ENCODE measurements at regions not wholly inside any gene's neighbourhood (a gene's known extent, or its start where the extent isn't known, plus 50 kb on each side); places are given as distances from the start of the nearest gene placed in this dataset.
"Not testable (repeated sequence)": the region's sequence is repeated elsewhere in the genome, so short reads cannot be mapped to it uniquely, and the experiment has no call there.

GRCh38 chr12:84412226-84412625, 500.4 kb downstream of the SLC6A15 start:
- Mint-ChIP-seq H3K9me3 (no peaks in the 10 kb centered on the region), H3K27me3 (ENCODE audit: insufficient read depth) (no peaks in the 10 kb centered on the region), H3K4me1 (ENCODE audit: low read depth) (no peaks in the 10 kb centered on the region), H3K27ac (no peak overlapping the region), H3K4me3 (no peak overlapping the region), H3K36me3 (ENCODE audit: low read depth) (no peaks in the 10 kb centered on the region)
- no peak for DNase-seq (ENCODE audit: low spot score)
- intact Hi-C loops (cut with micrococcal nuclease): no loop called here

GRCh38 chr12:84411031-84411430, 501.6 kb downstream of the SLC6A15 start:
- Mint-ChIP-seq H3K4me3 (no peak overlapping the region), H3K4me1 (ENCODE audit: low read depth) (no peaks in the 10 kb centered on the region), H3K27ac (no peak overlapping the region), H3K36me3 (ENCODE audit: low read depth) (no peaks in the 10 kb centered on the region), H3K9me3 (no peaks in the 10 kb centered on the region), H3K27me3 (ENCODE audit: insufficient read depth) (no peaks in the 10 kb centered on the region)
- no peak for DNase-seq (ENCODE audit: low spot score)
- intact Hi-C loops (cut with micrococcal nuclease): no loop called here

GRCh38 chr12:84408936-84409335, 503.7 kb downstream of the SLC6A15 start:
- H3K36me3 Mint-ChIP-seq (ENCODE audit: low read depth): no peaks in the 10 kb centered on the region
- no peak overlapping the region for H3K4me3 Mint-ChIP-seq
- intact Hi-C loops (cut with micrococcal nuclease): no loop called here
- no peak for DNase-seq (ENCODE audit: low spot score)
- no peaks in the 10 kb centered on the region for H3K9me3 Mint-ChIP-seq
- no peaks in the 10 kb centered on the region for H3K27me3 Mint-ChIP-seq (ENCODE audit: insufficient read depth)
- H3K4me1 Mint-ChIP-seq (ENCODE audit: low read depth): no peaks in the 10 kb centered on the region
- H3K27ac Mint-ChIP-seq: no peak overlapping the region

- intact Hi-C loops (cut with micrococcal nuclease); H3K9me3 Mint-ChIP-seq; H3K36me3 Mint-ChIP-seq (ENCODE audit: low read depth): not testable (repeated sequence)
Measured at GRCh38 chr12:84406720-84407119, 505.9 kb downstream of the SLC6A15 start.

GRCh38 chr12:84397846-84398245, 514.8 kb downstream of the SLC6A15 start:
- intact Hi-C loops (cut with micrococcal nuclease): no loop called here

More at GRCh38 chr12:84406720-84407119, 505.9 kb downstream of the SLC6A15 start:
- not testable (repeated sequence) for H3K27me3 Mint-ChIP-seq (ENCODE audit: insufficient read depth); H3K4me1 Mint-ChIP-seq (ENCODE audit: low read depth); DNase-seq (ENCODE audit: low spot score); H3K27ac Mint-ChIP-seq; H3K4me3 Mint-ChIP-seq

GRCh38 chr12:84397263-84397662, 515.3 kb downstream of the SLC6A15 start:
- no peaks in the 10 kb centered on the region for H3K4me1 Mint-ChIP-seq (ENCODE audit: low read depth)
- no peak overlapping the region for H3K27ac Mint-ChIP-seq
- H3K36me3 Mint-ChIP-seq (ENCODE audit: low read depth): no peaks in the 10 kb centered on the region
- H3K4me3 Mint-ChIP-seq: no peak overlapping the region
- no peaks in the 10 kb centered on the region for H3K27me3 Mint-ChIP-seq (ENCODE audit: insufficient read depth)
- H3K9me3 Mint-ChIP-seq: no peaks in the 10 kb centered on the region
- intact Hi-C loops (cut with micrococcal nuclease): no loop called here
- DNase-seq (ENCODE audit: low spot score): no peak

More at GRCh38 chr12:84397846-84398245, 514.8 kb downstream of the SLC6A15 start:
- Mint-ChIP-seq H3K27ac (no peak overlapping the region), H3K27me3 (ENCODE audit: insufficient read depth) (no peaks in the 10 kb centered on the region), H3K36me3 (ENCODE audit: low read depth) (no peaks in the 10 kb centered on the region), H3K4me3 (no peak overlapping the region), H3K9me3 (no peaks in the 10 kb centered on the region), H3K4me1 (ENCODE audit: low read depth) (no peaks in the 10 kb centered on the region)
- DNase-seq (ENCODE audit: low spot score): no peak

GRCh38 chr12:84391176-84391575, 521.4 kb downstream of the SLC6A15 start:
- intact Hi-C loops (cut with micrococcal nuclease); H3K27me3 Mint-ChIP-seq (ENCODE audit: insufficient read depth); H3K27ac Mint-ChIP-seq; H3K4me3 Mint-ChIP-seq; H3K36me3 Mint-ChIP-seq (ENCODE audit: low read depth); DNase-seq (ENCODE audit: low spot score); H3K9me3 Mint-ChIP-seq; H3K4me1 Mint-ChIP-seq (ENCODE audit: low read depth): not testable (repeated sequence)

- no peak for DNase-seq (ENCODE audit: low spot score)
- H3K27ac Mint-ChIP-seq: no peak overlapping the region
- H3K9me3 Mint-ChIP-seq: peaks cover 12% of the 10 kb centered on the region
- H3K4me1 Mint-ChIP-seq (ENCODE audit: low read depth): no peaks in the 10 kb centered on the region
- intact Hi-C loops (cut with micrococcal nuclease): no loop called here
- H3K36me3 Mint-ChIP-seq (ENCODE audit: low read depth): no peaks in the 10 kb centered on the region
- no peaks in the 10 kb centered on the region for H3K27me3 Mint-ChIP-seq (ENCODE audit: insufficient read depth)
- H3K4me3 Mint-ChIP-seq: no peak overlapping the region
Measured at GRCh38 chr12:84384384-84384783, 528.2 kb downstream of the SLC6A15 start.

- intact Hi-C loops (cut with micrococcal nuclease); H3K4me3 Mint-ChIP-seq; H3K9me3 Mint-ChIP-seq; H3K27ac Mint-ChIP-seq; H3K27me3 Mint-ChIP-seq (ENCODE audit: insufficient read depth); H3K36me3 Mint-ChIP-seq (ENCODE audit: low read depth); DNase-seq (ENCODE audit: low spot score); H3K4me1 Mint-ChIP-seq (ENCODE audit: low read depth): not testable (repeated sequence)
Measured at GRCh38 chr12:84382486-84382885, 530.1 kb downstream of the SLC6A15 start.

GRCh38 chr12:84376320-84376719, 536.3 kb downstream of the SLC6A15 start:
- intact Hi-C loops (cut with micrococcal nuclease): no loop called here
- no peak overlapping the region for H3K4me3 Mint-ChIP-seq
- H3K9me3 Mint-ChIP-seq: no peaks in the 10 kb centered on the region
- no peaks in the 10 kb centered on the region for H3K27me3 Mint-ChIP-seq (ENCODE audit: insufficient read depth)
- H3K36me3 Mint-ChIP-seq (ENCODE audit: low read depth): no peaks in the 10 kb centered on the region
- no peak overlapping the region for H3K27ac Mint-ChIP-seq
- DNase-seq (ENCODE audit: low spot score): no peak
- no peaks in the 10 kb centered on the region for H3K4me1 Mint-ChIP-seq (ENCODE audit: low read depth)

- Mint-ChIP-seq H3K4me1 (ENCODE audit: low read depth) (no peaks in the 10 kb centered on the region), H3K36me3 (ENCODE audit: low read depth) (no peaks in the 10 kb centered on the region), H3K4me3 (no peak overlapping the region), H3K27me3 (ENCODE audit: insufficient read depth) (no peaks in the 10 kb centered on the region), H3K9me3 (no peaks in the 10 kb centered on the region), H3K27ac (no peak overlapping the region)
- no peak for DNase-seq (ENCODE audit: low spot score)
- intact Hi-C loops (cut with micrococcal nuclease): no loop called here
Measured at GRCh38 chr12:84375449-84376170, 537.0 kb downstream of the SLC6A15 start.

GRCh38 chr12:84362552-84362897, 550.1 kb downstream of the SLC6A15 start:
- H3K27ac Mint-ChIP-seq: no peak overlapping the region
- intact Hi-C loops (cut with micrococcal nuclease): no loop called here
- no peak for DNase-seq (ENCODE audit: low spot score)
- no peaks in the 10 kb centered on the region for H3K27me3 Mint-ChIP-seq (ENCODE audit: insufficient read depth)
- peaks cover 8% of the 10 kb centered on the region for H3K9me3 Mint-ChIP-seq
- no peaks in the 10 kb centered on the region for H3K36me3 Mint-ChIP-seq (ENCODE audit: low read depth)
- no peaks in the 10 kb centered on the region for H3K4me1 Mint-ChIP-seq (ENCODE audit: low read depth)
- H3K4me3 Mint-ChIP-seq: no peak overlapping the region

- no peak for DNase-seq (ENCODE audit: low spot score)
- Mint-ChIP-seq H3K27me3 (ENCODE audit: insufficient read depth) (no peaks in the 10 kb centered on the region), H3K4me3 (no peak overlapping the region), H3K36me3 (ENCODE audit: low read depth) (no peaks in the 10 kb centered on the region), H3K27ac (no peak overlapping the region), H3K9me3 (peaks cover 8% of the 10 kb centered on the region), H3K4me1 (ENCODE audit: low read depth) (no peaks in the 10 kb centered on the region)
- intact Hi-C loops (cut with micrococcal nuclease): no loop called here
Measured at GRCh38 chr12:84361651-84362551, 550.7 kb downstream of the SLC6A15 start.

Measured in activated T-helper 1 cell treated with anti-CD3 and anti-CD28 coated beads, Interleukin-12 subunit alpha, Interleukin-12 subunit beta, Interleukin-2, Interleukin-4 antibody, amounts not matched to agents 30 ng/mL and 10 ng/mL and 1 ng/mL, durations not matched to agents 14 hours and 24 hours and 36 hours (primary cell).